Testis (tissue), 2 donors: ENCODE measurements at regions not wholly inside any gene's neighbourhood (a gene's known extent, or its start where the extent isn't known, plus 50 kb on each side); places are given as distances from the start of the nearest gene placed in this dataset.

Experiments
- POLR2A ChIP-seq: fragments of 450-650 bp; IDR thresholded peaks from one replicate; pipeline ENCODE4 v1.6.1; 2017; ENCODE audit warnings: antibody characterized with exemption, mild to moderate bottlenecking, moderate library complexity
- TF ChIP-seq, protein P1 (sequence below), 3 experiments: fragments of 450-650 bp in 2 of 3; fragments of 200-600 bp in 1 of 3; sonication (generic) in 1 of 3; IDR thresholded peaks; one replicate each; pipeline ENCODE4 v1.5.1; 2016 to 2019; ENCODE audit warnings: antibody characterized with exemption in 3 of 3, mild to moderate bottlenecking in 2 of 3, moderate library complexity in 1 of 3

DNA sequence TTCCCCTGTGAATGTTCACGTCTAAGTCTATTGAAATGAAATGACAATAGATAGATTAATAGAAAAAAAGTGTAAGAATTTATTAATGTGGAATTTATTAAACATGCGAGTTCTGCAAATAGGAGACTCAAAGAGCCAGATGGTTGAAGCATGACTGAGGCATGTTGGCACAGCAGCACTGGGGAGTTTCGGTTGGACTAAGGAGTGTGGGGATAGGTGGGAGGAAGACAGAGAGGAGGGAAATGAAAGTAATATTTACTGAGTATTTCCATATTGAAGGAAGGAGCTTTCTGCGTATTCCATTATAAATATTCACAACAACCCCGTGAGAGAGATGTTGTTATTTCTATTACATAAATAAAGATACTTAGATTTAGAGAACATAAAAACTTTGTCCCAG lies 79.5 kb upstream of the ZNF644 start:
- TF ChIP-seq POLR2A: no peak
- TF ChIP-seq, protein P1, sequence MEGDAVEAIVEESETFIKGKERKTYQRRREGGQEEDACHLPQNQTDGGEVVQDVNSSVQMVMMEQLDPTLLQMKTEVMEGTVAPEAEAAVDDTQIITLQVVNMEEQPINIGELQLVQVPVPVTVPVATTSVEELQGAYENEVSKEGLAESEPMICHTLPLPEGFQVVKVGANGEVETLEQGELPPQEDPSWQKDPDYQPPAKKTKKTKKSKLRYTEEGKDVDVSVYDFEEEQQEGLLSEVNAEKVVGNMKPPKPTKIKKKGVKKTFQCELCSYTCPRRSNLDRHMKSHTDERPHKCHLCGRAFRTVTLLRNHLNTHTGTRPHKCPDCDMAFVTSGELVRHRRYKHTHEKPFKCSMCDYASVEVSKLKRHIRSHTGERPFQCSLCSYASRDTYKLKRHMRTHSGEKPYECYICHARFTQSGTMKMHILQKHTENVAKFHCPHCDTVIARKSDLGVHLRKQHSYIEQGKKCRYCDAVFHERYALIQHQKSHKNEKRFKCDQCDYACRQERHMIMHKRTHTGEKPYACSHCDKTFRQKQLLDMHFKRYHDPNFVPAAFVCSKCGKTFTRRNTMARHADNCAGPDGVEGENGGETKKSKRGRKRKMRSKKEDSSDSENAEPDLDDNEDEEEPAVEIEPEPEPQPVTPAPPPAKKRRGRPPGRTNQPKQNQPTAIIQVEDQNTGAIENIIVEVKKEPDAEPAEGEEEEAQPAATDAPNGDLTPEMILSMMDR (IDR thresholded peaks at IDR 0.05): no peak
